NOMO-1 treated with DMSO at 0.1 percent for 48 hours (cell line): ENCODE measurements at regions not wholly inside any gene's neighbourhood (a gene's known extent, or its start where the extent isn't known, plus 50 kb on each side); places are given as distances from the start of the nearest gene placed in this dataset.

Experiments used
- DNase-seq: peaks from one replicate; lab custom pipeline; 2025; ENCODE audit not compliant: unreplicated experiment; lab: John Stamatoyannopoulos, UW

DNA sequence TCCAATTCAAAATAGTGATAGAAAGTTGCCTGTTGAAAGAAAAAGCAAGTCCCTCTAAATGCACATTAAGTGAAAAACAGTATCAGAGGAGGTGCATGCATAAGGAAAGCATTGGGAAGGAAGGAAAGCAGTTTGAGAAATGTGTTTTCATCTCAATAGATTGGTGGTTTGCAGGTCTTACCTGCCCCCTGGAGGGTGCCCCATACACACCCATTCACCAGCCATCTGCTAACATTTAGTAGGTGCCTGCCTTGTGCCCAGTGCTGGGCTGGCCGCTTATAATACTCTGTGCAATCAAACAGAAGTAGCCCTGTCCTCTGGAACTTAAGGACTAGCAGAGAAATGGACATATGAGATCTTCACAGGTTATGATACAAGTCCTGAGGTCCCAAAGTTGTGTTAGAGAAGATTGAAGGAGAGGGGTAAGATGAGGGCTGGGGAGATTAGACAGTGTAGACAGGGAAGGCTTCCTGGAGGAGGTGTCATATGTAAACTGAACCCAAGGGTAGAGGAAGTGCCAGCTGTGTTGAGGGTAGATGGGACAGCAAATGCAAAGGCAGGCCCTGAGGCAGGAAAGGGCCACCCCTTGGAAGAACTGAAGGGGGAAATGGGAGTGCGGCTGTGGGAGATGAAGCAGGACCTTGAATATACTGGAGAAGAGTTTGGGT is 184.2 kb downstream of the MN1 start:
- no peak for DNase-seq

DNA sequence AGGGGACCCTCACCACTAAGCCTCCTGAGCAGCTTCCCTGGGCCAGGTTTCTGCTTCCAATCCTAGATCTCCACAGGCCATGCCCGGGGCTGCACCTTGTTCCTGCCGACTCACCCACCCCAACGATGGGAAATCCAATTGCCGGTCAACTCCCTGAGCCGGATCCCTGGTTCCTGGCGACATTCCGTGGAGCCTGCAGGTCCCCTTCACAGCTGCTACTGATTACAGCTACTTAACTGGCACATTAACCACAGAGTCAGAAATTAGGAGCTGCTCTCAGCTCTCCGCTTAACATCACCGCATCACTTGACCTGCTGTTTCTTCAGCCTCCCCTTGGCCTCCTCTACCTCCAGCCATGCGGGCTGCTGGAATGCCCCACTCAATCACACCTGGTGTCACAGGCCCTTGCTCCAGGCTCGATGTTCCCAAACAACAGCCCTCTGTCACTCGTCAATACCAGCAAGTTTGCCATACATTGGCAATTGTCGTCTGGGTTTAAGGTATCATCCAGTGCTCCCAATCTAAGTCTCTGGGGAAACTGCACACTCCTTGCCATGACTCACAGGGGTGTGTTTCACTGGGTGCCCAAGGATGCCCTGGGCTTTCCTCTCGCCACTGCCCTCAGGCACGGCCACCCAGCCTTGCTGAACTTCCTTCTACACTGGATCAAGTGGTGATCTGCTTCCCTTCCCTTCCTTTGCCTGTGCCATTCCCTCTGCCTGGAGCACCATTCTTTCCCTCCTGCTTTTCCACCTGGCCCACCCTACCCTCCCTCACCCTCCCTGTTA is 181.0 kb downstream of the MN1 start:
- DNase-seq = no peak

DNA sequence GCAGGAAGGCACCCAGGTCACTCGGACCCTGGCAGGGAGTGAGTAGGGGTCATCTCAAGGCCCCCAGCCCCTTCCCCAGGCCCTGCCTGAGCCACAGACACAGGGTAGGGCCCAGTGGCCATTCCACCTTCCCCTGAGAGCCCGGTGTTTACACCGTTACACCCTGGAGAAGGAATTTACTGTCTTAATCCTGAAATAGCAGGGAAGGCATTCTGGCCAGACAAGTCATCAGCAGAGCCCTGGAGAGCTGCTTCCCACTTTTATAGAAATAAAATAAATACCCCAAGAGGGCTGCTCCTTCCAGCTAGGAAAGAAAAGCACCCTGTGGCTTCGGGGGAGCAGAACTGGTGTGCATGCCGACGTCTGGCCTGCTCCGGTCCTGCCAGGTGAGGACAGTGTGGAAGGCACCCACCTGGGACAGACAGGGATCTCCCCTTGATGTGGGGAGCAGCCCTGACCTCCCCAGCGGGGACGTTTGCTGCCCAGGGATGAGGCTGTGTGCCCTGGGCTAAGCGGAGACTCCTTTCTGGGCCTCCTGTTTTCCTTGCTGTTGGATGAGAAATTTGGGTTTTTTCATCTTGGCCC is 180.0 kb downstream of the MN1 start:
- no peak for DNase-seq

DNA sequence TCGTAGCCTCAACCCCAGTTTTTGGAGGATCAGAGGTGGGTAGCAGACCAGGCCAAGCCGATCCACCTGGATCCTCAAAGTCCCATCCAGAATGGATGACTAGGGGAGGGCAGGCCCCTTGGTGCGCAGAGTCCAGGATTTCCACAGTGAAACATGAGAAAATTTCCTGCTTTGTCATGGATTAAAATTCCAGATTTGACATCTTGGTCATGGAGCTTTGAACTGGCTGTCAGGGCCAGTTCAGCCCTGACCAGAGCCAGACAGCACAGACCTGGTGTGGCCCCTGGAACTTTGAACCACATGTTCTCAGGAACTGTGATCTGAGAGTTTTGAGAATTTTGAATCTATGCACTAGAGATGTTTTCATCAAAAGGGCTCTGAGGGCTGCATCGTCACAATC is 177.5 kb downstream of the MN1 start:
- no peak for DNase-seq

DNA sequence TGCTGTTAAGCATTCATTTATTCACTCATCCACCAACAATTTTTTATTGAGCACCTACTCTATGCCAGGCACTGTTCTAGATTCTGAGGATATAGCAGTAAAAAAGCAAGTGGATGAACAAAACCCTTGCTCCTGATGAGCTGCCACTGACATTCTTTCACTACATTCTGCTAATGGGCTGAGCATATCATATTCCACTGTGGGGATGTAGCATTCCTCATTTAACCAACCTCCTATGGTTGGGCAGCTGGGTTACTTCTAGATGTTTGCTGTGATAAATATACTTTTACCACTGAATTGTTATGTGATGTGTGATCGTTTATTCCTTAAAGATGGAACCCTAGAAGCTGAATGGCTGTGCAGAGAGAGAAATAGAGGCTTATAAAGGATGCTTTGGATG is 176.9 kb downstream of the MN1 start:
- DNase-seq = no peak

DNA sequence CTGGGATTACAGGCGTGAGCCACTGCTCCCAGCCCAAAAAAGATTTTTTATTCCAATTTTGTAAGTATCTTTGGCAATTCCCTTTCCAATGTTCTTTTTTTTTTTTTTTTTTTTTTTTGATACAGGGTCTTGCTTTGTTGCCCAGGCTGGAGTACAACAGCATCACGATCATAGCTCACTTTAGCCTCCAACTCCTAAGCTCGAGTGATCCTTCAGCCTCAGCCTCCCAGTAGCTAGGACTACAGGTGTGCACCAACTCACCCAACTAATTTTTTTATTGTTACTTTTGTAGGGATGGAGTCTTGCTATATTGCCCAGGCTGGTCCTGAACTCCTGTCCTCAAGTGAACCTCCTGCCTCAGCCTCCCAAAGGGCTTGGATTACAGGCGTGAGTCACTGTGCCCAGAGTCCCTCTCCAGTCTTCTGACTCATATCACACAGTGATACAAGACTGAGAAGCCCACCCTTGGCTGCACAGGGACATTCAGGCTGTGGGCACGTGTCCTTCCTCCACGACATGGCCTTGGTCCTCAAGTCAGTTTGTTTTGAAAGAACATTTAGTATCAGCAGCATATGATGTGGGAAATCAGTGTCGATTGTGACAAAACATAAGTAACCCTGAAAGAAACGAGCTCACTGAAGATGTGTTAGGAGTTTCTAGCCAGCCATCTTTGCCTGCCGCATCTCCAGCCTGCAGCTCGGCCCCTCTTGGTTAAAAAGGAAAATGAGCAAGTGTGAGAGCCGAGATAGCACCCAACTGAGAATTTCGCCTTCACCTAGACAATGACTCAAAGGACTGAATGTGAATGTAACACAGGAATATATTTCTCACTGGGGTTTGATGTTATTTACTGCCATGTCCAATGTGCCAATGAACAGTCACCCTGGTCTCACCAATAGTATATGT is 175.5 kb downstream of the MN1 start:
- no peak for DNase-seq

DNA sequence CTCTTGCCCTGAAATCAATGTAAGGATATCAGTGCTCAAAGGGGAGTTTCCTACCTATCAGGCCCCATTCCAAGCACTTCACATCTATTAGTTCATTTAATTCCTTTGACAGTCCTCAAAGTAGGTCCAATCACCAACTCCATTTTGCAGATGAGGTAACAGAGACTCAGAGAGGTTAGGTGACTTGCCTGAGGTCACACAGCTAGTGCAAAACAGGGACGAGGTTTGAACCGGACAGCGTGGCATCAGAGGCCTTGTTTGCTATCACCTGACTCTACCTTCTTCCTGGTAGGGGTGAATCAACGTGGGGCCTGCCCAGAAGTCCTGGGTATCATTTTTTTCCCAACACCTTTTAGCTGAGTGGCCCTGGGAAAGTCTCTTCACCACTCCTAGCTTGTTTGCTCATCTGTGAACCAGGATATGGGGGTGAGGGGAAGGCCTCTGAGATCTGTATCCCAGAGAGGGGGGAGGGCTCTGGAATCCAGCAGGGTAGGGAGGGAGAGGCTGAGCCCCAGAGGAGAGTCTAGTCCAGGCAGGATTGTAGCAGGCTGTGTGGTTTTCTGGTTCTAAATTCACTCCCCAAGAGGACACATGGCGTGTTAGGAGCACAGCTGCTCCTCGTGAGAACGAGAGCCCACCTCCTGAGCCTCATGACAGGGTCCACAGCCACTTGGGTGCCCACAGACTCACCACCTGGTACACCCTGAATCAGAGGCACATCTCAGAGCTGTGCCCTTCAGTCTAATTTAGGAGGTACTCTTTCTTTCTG is 174.7 kb downstream of the MN1 start:
- DNase-seq = no peak

DNA sequence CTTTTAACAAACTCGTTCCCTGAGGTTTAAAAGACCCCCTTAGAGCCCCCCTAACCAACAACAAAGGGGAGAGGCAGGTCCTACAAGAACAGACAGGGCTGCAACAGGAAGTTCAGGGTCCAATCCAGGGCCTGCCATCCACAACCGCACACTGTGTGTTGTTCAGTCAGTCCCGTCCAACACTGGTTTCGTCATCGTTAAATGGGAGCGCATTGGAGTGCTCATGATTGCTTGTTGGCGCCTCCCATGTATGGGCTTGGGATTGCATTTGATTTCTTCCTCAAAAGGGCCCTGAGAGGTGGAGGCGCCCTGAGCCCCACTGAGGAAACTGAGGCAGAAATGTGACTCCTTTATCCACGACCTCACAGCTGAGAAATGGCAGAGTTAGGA is 174.1 kb downstream of the MN1 start:
- DNase-seq = peak; percentile 57

DNA sequence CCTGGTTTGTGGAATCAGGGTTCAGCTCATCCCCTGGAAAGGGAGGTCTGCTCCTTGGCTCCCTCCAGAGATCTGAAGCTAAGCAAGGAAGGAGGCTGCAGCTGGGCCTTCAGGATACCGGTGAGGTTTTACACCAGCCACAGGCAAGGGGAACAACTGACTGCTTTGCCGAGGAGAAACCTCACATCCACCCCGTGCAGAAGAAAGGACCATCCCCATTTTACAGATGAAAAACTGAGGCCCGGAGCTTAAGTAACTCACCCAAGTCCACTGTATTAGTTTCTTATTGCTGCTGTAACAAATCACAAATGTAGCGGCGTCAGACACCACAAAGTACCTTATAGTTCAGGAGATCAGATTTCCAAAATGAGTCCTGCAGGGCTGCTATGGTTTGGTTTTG is 173.7 kb downstream of the MN1 start:
- DNase-seq = no peak

DNA sequence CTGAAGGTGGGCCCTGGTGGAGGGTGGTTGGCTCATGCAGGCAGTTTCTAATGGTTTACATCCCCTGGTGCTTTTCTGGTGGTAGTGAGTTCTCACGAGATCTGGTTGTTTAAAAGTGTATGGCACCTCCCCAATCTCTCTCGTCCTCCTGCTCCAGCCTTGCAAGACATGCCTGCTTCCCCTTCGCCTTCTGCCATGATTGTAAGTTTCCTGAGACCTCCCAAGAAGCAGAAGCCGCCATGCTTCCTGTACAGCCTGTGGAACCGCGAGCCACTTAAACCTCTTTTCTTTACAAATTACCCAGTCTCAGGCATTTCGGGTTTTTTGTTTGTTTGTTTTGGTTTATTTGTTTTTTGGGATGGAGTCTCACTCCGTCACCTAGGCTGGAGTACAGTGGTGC is 173.2 kb downstream of the MN1 start:
- no peak for DNase-seq

DNA sequence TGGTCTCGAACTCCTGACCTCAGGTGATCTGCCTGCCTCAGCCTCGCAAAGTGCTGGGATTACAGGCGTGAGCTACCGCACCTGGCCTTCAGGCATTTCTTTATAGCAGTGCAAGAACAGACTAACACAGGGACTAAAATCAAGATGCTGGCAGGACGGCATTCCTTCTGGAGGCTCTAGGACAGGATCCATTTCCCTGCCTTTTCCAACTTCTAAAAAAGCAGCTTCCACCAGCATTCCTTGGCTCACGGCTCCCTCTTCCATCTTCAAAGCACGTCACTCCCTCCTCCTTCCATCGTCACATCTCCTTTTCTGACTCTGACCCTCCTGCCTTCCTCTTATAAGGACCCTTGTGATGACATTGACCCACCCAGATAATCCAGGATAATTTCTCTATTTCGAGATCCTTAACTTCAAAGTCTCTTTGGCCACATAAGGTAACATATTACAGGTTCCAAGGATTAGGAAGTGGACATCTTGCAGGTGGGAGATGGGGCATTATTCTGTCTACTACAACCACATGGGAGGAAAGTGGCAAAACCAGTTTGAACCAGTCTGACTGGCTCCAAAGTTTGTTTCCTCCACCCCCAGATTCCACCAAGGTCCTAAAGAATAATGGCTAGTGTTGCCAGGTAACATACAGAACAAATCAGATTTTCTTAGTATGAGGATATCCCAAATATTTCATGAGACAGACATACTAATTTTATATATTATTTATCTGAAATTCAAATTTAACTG is 172.5 kb downstream of the MN1 start:
- DNase-seq = no peak

DNA sequence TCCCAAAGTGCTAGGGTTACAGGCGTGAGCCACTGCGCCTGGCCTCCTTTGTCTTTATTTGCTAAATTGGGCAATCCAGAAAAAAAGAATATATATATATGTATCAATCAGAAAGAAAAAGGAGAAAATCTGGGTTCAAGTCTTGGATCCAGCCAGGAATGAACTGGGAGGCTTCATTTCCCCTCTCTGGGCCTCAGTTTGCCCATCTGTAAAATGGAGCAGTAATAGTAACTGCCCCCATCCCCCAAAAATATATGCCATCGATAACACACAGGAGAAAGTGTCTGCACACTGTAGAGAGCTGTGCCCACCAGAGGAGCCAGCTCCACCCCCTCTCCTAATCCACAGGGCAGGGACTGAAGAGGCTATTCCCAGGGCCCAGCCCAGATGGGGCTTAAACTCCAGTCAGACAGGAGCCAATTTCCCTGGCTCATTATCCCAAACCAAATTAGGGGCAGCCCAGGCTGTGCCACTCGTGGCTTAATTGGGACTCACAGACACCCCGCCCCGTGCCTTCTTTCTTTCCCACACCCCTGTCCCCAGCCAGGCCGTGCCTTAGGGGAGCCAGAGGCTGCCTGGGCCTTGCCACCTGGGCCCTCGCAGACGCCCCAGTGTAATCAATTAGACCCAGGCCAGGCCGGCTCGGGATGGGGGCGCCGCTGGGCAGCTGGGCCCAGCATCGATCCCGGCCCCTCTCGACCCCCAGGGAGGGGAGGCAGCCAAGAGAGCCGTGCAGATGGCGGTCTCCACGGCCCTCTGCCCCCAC is 171.5 kb downstream of the MN1 start:
- DNase-seq = no peak

DNA sequence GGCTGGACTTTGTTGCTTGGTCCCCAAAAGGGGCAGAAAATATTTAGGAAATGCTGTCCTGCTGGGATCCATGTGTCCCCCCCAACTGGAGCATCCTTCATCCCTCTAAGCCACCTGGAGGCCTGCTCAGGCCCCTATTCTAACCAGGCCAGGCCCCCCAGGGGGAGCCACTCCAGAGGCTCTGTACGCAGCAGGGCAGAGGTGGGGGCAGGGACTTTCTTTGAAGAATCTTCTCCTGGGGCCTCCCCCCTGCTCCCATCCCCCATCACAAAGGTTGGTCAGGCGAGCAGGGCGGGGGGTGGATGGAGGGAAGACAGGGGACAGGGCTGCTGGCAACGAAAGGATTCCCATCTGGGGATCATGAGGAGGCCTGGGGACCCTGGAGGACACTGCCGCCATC is 170.8 kb downstream of the MN1 start:
- DNase-seq = no peak

DNA sequence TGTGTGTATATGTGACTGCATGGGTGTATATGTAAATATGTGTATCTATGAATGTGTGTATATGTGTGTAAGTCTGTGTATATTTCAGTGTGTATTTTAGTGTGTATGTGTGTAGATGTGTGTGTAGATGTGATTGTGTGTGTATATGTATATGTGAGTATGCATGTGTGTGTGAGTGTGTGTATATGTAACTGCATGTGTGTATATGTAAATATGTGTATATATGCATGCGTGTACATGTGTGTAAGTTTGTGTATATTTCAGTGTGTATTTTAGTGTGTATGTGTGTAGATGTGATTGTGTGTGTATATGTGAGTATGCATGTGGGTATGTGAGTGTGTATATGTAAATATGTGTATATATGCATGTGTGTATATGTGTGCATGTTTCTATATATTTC is 169.9 kb downstream of the MN1 start:
- no peak for DNase-seq

DNA sequence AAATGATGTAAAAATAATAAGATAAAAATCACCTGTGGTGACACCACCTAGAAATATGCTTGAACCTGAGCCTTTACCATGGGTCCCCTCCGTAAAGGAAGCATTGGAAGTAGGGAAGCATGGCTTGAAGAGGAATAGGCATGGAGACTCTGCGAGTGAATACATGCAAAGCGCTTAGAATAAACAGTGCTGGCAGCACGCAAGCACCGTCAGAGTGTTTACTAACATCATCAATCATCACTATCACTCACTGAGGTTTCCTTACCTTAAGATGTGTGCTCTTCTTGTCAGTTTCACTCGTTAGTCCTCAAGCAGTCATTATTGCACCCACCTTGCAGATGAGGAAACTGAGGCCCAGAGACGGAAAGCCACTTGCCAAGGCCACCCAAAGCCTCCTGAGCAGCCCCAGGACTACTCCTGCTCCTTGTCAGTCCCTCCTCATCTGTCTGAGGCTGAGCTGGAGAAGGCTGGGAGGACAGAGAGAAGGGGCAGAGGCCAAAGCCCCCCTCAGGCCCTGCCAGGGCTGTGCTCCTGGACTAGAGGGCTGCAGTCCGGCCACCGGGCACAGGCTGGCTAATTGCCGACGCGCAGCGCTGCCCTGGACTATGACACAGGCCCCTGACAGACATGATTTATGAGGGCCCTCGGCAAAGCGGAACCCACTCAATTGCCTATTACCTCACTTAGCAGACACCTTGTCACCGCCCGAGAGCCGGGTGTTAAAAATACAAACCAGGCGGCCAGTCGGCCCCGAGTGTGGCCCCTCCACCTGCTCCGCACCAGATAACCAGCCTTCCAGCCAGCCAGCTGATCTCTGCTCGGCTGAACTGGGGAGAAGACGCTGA is 168.9 kb downstream of the MN1 start:
- peak; percentile 84 for DNase-seq

DNA sequence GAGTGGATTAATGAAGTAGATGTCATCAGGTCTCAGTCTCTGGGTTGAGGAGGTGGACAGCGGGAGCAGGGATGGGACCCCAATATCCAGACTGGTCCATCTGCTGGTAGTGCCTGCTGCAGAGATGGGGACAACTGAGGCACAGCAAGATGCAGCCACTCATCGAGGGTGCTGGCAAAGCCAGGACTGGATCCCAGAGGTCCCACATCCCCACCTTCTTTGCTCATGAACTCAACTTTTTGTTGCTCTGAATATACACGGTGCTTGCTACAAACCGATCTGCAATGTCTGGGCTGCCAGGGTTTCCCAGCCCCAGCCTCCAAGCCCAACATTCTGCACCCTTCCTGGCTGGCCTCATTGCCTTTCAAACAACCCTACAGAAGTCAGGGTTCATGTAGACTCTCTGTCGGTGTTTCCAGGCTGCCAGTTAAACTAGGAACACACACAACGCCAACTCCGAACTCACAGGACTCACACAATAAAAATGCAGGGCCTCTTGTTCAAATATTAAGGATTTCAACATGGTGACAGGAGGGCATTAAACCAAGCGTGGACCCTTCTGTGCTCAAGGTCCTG is 168.2 kb downstream of the MN1 start:
- no peak for DNase-seq

DNA sequence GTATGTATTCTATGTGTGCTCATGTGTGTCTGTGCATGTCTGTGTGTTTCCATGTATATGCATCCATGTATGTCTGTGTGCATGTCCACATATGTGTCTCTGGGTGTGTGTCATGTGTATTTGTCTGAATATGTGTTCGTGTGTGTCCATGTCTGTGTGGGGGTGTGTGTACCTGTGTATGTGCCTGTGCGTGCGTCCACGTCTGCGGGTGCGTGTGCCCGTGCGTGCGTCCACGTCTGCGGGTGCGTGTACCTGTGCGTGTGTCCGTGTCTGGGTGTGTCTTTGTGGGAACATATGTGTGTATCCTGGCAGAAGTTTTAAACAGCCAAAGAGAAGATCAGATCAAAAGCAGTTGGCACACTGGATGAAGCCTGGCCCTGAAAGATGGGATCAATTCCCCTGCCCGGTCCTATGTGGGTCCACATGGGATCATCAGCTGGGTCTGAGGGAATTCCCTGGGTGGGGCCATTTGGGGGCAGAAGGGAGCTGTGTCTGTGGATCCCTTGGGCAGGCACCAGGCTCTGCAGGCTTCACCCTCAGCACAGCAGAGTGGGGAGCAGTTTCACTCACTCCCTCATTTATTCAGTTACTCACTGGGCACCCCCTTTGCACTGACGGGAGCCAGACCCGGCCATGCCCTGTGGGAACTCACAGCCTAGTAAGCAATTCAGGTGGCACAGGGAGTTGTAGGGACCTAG is 167.4 kb downstream of the MN1 start:
- DNase-seq = no peak
